HepG2 (cell line): ENCODE measurements at regions not wholly inside any gene's neighbourhood (a gene's known extent, or its start where the extent isn't known, plus 50 kb on each side); places are given as distances from the start of the nearest gene placed in this dataset.

Experiments
- CHCHD3 ChIP-seq: sonication (generic); formaldehyde crosslinking; IDR thresholded peaks from 2 replicates; pipeline ENCODE4 v1.8.0; 2022; ENCODE audit warnings: mild to moderate bottlenecking, missing genetic modification reagents, moderate library complexity
- CREB1 ChIP-seq, 2 experiments: fragments of 450-650 bp in 1 of 2; IDR thresholded peaks; 2 replicates each; pipeline ENCODE4 v1.6.1; 2016 to 2017; ENCODE audit warnings: control low read depth in 1 of 2, mild to moderate bottlenecking in 1 of 2, missing compliant biosample characterization in 1 of 2, missing genetic modification characterization in 1 of 2
- FOSL1 ChIP-seq: sonication (generic); formaldehyde crosslinking; IDR thresholded peaks from 2 replicates; pipeline ENCODE4 v1.9.0; 2021; ENCODE audit warnings: missing genetic modification reagents, borderline replicate concordance
- FOSL2 ChIP-seq: sonication (generic); formaldehyde crosslinking; IDR thresholded peaks from 2 replicates; pipeline ENCODE4 v1.4.0; 2020; ENCODE audit warnings: missing genetic modification reagents
- HES4 ChIP-seq: sonication (generic); formaldehyde crosslinking; IDR thresholded peaks from 2 replicates; pipeline ENCODE4 v1.9.0; 2021; ENCODE audit warnings: mild to moderate bottlenecking, missing genetic modification reagents, borderline replicate concordance
- NFYB ChIP-seq: sonication (generic); formaldehyde crosslinking; IDR thresholded peaks from 2 replicates; pipeline ENCODE4 v1.4.0; 2020; ENCODE audit warnings: missing genetic modification reagents
- PPARG ChIP-seq: conservative IDR thresholded peaks from 2 replicates; pipeline ENCODE4 v1.6.1; 2016; ENCODE audit warnings: missing biosample characterization, missing genetic modification reagents
- THAP11 ChIP-seq: IDR thresholded peaks from 2 replicates; pipeline ENCODE4 v1.6.1; 2016; ENCODE audit warnings: missing biosample characterization, missing genetic modification reagents
- ZFP90 ChIP-seq: sonication (generic); formaldehyde crosslinking; IDR thresholded peaks from 2 replicates; pipeline ENCODE4 v1.8.0; 2022; ENCODE audit warnings: missing genetic modification reagents, mild to moderate bottlenecking, inconsistent platforms, borderline replicate concordance
- ZNF644 ChIP-seq: IDR thresholded peaks from 2 replicates; pipeline ENCODE4 v1.6.1; 2016; ENCODE audit warnings: low read depth
- TF ChIP-seq, protein P1 (sequence below): IDR thresholded peaks from 2 replicates; pipeline ENCODE4 v1.4.0; 2020; ENCODE audit warnings: mild to moderate bottlenecking, missing genetic modification reagents

DNA sequence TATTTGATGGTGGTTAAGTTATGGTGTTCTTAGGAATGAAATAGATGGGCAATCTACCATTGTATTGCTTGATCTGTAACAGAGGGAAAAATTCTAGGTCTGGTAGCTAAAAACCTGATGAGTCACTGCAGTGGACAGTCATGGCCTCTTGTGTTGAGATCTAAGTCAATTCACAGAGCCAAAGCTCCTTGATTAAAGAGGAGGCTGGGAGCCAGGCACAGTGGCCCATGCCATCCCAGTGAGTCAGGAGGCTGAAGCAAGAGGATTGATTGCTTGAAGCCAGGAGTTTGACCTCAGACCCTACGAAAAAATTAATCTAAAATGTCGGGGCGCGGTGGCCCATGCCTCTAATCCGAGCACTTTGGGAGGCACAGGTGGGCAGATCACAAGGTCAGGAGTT lies 67.1 kb upstream of the KPNA3 start (continued):
- no peak for TF ChIP-seq THAP11 (CRISPR knock-in tag)
- no peak for TF ChIP-seq ZFP90 (CRISPR knock-in tag)
- TF ChIP-seq CREB1 (IDR thresholded peaks at IDR 0.05): 0 out of 2 replicates have a peak, but pooled peaks have one; percentile 26
- TF ChIP-seq CREB1 (CRISPR knock-in tag; IDR thresholded peaks at IDR 0.05): no peak
- TF ChIP-seq, protein P1, sequence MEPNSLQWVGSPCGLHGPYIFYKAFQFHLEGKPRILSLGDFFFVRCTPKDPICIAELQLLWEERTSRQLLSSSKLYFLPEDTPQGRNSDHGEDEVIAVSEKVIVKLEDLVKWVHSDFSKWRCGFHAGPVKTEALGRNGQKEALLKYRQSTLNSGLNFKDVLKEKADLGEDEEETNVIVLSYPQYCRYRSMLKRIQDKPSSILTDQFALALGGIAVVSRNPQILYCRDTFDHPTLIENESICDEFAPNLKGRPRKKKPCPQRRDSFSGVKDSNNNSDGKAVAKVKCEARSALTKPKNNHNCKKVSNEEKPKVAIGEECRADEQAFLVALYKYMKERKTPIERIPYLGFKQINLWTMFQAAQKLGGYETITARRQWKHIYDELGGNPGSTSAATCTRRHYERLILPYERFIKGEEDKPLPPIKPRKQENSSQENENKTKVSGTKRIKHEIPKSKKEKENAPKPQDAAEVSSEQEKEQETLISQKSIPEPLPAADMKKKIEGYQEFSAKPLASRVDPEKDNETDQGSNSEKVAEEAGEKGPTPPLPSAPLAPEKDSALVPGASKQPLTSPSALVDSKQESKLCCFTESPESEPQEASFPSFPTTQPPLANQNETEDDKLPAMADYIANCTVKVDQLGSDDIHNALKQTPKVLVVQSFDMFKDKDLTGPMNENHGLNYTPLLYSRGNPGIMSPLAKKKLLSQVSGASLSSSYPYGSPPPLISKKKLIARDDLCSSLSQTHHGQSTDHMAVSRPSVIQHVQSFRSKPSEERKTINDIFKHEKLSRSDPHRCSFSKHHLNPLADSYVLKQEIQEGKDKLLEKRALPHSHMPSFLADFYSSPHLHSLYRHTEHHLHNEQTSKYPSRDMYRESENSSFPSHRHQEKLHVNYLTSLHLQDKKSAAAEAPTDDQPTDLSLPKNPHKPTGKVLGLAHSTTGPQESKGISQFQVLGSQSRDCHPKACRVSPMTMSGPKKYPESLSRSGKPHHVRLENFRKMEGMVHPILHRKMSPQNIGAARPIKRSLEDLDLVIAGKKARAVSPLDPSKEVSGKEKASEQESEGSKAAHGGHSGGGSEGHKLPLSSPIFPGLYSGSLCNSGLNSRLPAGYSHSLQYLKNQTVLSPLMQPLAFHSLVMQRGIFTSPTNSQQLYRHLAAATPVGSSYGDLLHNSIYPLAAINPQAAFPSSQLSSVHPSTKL (CRISPR knock-in tag): 0 out of 2 replicates have a peak, but pooled peaks have one; percentile 15
- no peak for TF ChIP-seq HES4 (CRISPR knock-in tag)
- TF ChIP-seq PPARG: no peak
- TF ChIP-seq ZNF644: peak; percentile 45; the same call in 1 of the 2 replicates
- no peak for TF ChIP-seq NFYB (CRISPR knock-in tag)
- TF ChIP-seq FOSL2 (CRISPR knock-in tag): peak; percentile 90
- TF ChIP-seq CHCHD3 (CRISPR knock-in tag): no peak
- 0 out of 2 replicates have a peak, but pooled peaks have one; percentile 14 for TF ChIP-seq FOSL1 (CRISPR knock-in tag)
